GM23248 (cell line): ENCODE measurements at regions not wholly inside any gene's neighbourhood (a gene's known extent, or its start where the extent isn't known, plus 50 kb on each side); places are given as distances from the start of the nearest gene placed in this dataset.

Experiments used
- EZH2 ChIP-seq: fragments of 200-600 bp; sonication (generic); IDR thresholded peaks from 2 replicates; pipeline ENCODE4 v1.6.1; 2018; ENCODE audit warnings: antibody characterized with exemption, mild to moderate bottlenecking; ENCODE audit not compliant: insufficient read depth, poor library complexity, severe bottlenecking
- EZH2phosphoT487 ChIP-seq: fragments of 200-600 bp; sonication (generic); IDR thresholded peaks from 2 replicates; pipeline ENCODE4 v1.6.1; 2018; ENCODE audit warnings: antibody characterized with exemption, moderate library complexity, mild to moderate bottlenecking, low read depth; ENCODE audit not compliant: insufficient read depth

GRCh38 chr2:205931388-205931787 lies 154.6 kb downstream of the INO80D start:
- TF ChIP-seq EZH2 (no peak), EZH2phosphoT487 (no peak)
